MCF 10A (cell line): ENCODE measurements at regions not wholly inside any gene's neighbourhood (a gene's known extent, or its start where the extent isn't known, plus 50 kb on each side); places are given as distances from the start of the nearest gene placed in this dataset.
"Not testable (repeated sequence)": the region's sequence is repeated elsewhere in the genome, so short reads cannot be mapped to it uniquely, and the experiment has no call there.

ENCODE experiments used
- BruUV-seq: library from RNA; stranded (reverse); fragments of 400-500 nt; replicated peaks from 2 replicates; lab custom pipeline; 2021; lab: Mats Ljungman, UMichigan
- CTCF ChIA-PET: fragments of 300-600 bp; sonication (Branson Sonifier 250); formaldehyde crosslinking; extraction: SDS; loops from one replicate; lab custom pipeline; 2021; ENCODE audit warnings: antibody characterized with exemption, inconsistent platforms; lab: Yijun Ruan, JAX
- POLR2A ChIA-PET: fragments of 300-600, 350-650 bp; sonication (Branson Sonifier 250); formaldehyde crosslinking; extraction: SDS; loops from one replicate; lab custom pipeline; 2020; ENCODE audit warnings: antibody characterized with exemption, inconsistent platforms; lab: Yijun Ruan, JAX
- DNase-seq: peaks from one replicate; pipeline ENCODE4 v3.0.0-alpha.2; 2018; ENCODE audit not compliant: unreplicated experiment
- H3K27ac Mint-ChIP-seq: one replicate; pipeline ENCODE4 v1.8.0; 2022; ENCODE audit warnings: mild to moderate bottlenecking, low read depth, mixed read lengths; ENCODE audit not compliant: unreplicated experiment
- H3K27me3 Mint-ChIP-seq: one replicate; pipeline ENCODE4 v1.8.0; 2022; ENCODE audit warnings: mixed read lengths; ENCODE audit not compliant: insufficient read depth, unreplicated experiment
- H3K36me3 Mint-ChIP-seq: one replicate; pipeline ENCODE4 v1.8.0; 2022; ENCODE audit warnings: mild to moderate bottlenecking, moderate library complexity, mixed read lengths; ENCODE audit not compliant: insufficient read depth, unreplicated experiment
- H3K4me1 Mint-ChIP-seq: one replicate; pipeline ENCODE4 v1.8.0; 2022; ENCODE audit warnings: mixed read lengths; ENCODE audit not compliant: insufficient read depth, unreplicated experiment
- H3K4me3 Mint-ChIP-seq: one replicate; pipeline ENCODE4 v1.8.0; 2022; ENCODE audit warnings: mild to moderate bottlenecking, moderate library complexity, mixed read lengths; ENCODE audit not compliant: unreplicated experiment
- H3K9me3 Mint-ChIP-seq: one replicate; pipeline ENCODE4 v1.8.0; 2022; ENCODE audit warnings: mixed read lengths; ENCODE audit not compliant: unreplicated experiment
- CTCF ChIP-seq: fragments of 200-600 bp; IDR thresholded peaks from one replicate; pipeline ENCODE4 v1.8.0; 2022; ENCODE audit warnings: antibody characterized with exemption, mild to moderate bottlenecking; ENCODE audit not compliant: unreplicated experiment
- intact Hi-C: fragments of 100-400 bp; cut with micrococcal nuclease; formaldehyde crosslinking; loops from 2 replicates; pipeline ENCODE4 v1.14.1; 2022

GRCh38 chr16:5753381-5753780, 655.8 kb upstream of the EEF2KMT start:
- Mint-ChIP-seq H3K36me3 (no peaks in the 10 kb centered on the region), H3K4me1 (no peaks in the 10 kb centered on the region), H3K4me3 (no peak overlapping the region), H3K9me3 (peaks cover 29% of the 10 kb centered on the region), H3K27ac (no peak overlapping the region), H3K27me3 (no peaks in the 10 kb centered on the region)
- POLR2A ChIA-PET: no interaction called here
- DNase-seq: no peak
- no peak for TF ChIP-seq CTCF
- intact Hi-C loops: no loop called here
- CTCF ChIA-PET: interaction anchor here (0.6 kb wide), 1 partner anchor 730 kb away, joined by 3 read pairs; no protein-coding TSS in a partner anchor
- BruUV-seq: no TSS peak

GRCh38 chr16:5751216-5751615, 653.6 kb upstream of the EEF2KMT start:
- intact Hi-C loops: no loop called here
- no peak for TF ChIP-seq CTCF
- ChIA-PET CTCF (no interaction called here), POLR2A (no interaction called here)
- Mint-ChIP-seq H3K9me3 (peaks cover 22% of the 10 kb centered on the region), H3K27ac (no peak overlapping the region), H3K4me1 (no peaks in the 10 kb centered on the region), H3K4me3 (no peak overlapping the region), H3K36me3 (no peaks in the 10 kb centered on the region), H3K27me3 (no peaks in the 10 kb centered on the region)
- no TSS peak for BruUV-seq
- no peak for DNase-seq

GRCh38 chr16:5750439-5750838, 652.8 kb upstream of the EEF2KMT start:
- not testable (repeated sequence) for H3K27ac Mint-ChIP-seq

GRCh38 chr16:5738586-5738985, 641.0 kb upstream of the EEF2KMT start:
- BruUV-seq: no TSS peak
- DNase-seq: no peak
- H3K36me3 Mint-ChIP-seq: no peaks in the 10 kb centered on the region
- intact Hi-C loops: no loop called here
- no peak overlapping the region for H3K4me3 Mint-ChIP-seq
- H3K4me1 Mint-ChIP-seq: no peaks in the 10 kb centered on the region
- no peaks in the 10 kb centered on the region for H3K27me3 Mint-ChIP-seq
- CTCF ChIA-PET: no interaction called here
- POLR2A ChIA-PET: no interaction called here
- peaks cover 32% of the 10 kb centered on the region for H3K9me3 Mint-ChIP-seq
- no peak overlapping the region for H3K27ac Mint-ChIP-seq
- TF ChIP-seq CTCF: no peak

More at GRCh38 chr16:5750439-5750838, 652.8 kb upstream of the EEF2KMT start:
- CTCF ChIA-PET: interaction anchor here (0.6 kb wide), 2 partner anchors 757 to 1040 kb away, joined by 4 to 8 read pairs; no protein-coding TSS in a partner anchor
- POLR2A ChIA-PET, DNase-seq, H3K4me3 Mint-ChIP-seq, intact Hi-C loops, H3K36me3 Mint-ChIP-seq, H3K4me1 Mint-ChIP-seq, H3K27me3 Mint-ChIP-seq, BruUV-seq: not testable (repeated sequence)
- peaks cover 22% of the 10 kb centered on the region for H3K9me3 Mint-ChIP-seq
